ENCODE measurements at regions not wholly inside any gene's neighbourhood (a gene's known extent, or its start where the extent isn't known, plus 50 kb on each side); places are given as distances from the start of the nearest gene placed in this dataset.

GRCh38 chr5:72651109-72651508, 143.9 kb upstream of the ZNF366 start (continued):
- TF ChIP-seq POLR2A (IDR thresholded peaks at IDR 0.05; ENCODE audit: control extremely low read depth in 1 of 2, low read depth in 2 of 2, low read length in 2 of 2) (no peak), SIRT6 (IDR thresholded peaks at IDR 0.05; ENCODE audit: low read length) (no peak), CBX5 (IDR thresholded peaks at IDR 0.05; ENCODE audit: low read depth, low read length) (no peak), MAFK (IDR thresholded peaks at IDR 0.05; ENCODE audit: low read depth, low read length) (no peak), SP1 (IDR thresholded peaks at IDR 0.05; ENCODE audit: low read depth, low read length) (no peak), HDAC2 (IDR thresholded peaks at IDR 0.05; ENCODE audit: borderline replicate concordance in 1 of 2, low read depth in 2 of 2, low read length in 2 of 2) (no peak), ATF2 (IDR thresholded peaks at IDR 0.05; ENCODE audit: low read length) (no peak), JUN (IDR thresholded peaks at IDR 0.05; ENCODE audit: low read depth, low read length) (no peak), EP300 (IDR thresholded peaks at IDR 0.05; ENCODE audit: borderline replicate concordance in 1 of 2, low read depth in 2 of 2, low read length in 2 of 2) (no peak), CEBPB (IDR thresholded peaks at IDR 0.05; ENCODE audit: low read depth, low read length) (no peak)

All from H1 (cell line).